Suprapubic skin (tissue), 4 donors: ENCODE measurements at regions not wholly inside any gene's neighbourhood (a gene's known extent, or its start where the extent isn't known, plus 50 kb on each side); places are given as distances from the start of the nearest gene placed in this dataset.

Source experiments
- DNase-seq, 2 donors: peaks; one replicate each; pipeline ENCODE4 v3.0.0-alpha.2; 2019; ENCODE audit warnings: low spot score in 2 of 2
- H3K27ac ChIP-seq: fragments of 200-600 bp; sonication (generic); one replicate; pipeline ENCODE4 v1.5.1; 2019
- H3K27me3 ChIP-seq: fragments of 200-600 bp; sonication (generic); one replicate; pipeline ENCODE4 v1.5.1; 2019
- H3K36me3 ChIP-seq: fragments of 200-600 bp; sonication (generic); one replicate; pipeline ENCODE4 v1.5.1; 2019
- H3K4me1 ChIP-seq: fragments of 200-600 bp; sonication (generic); one replicate; pipeline ENCODE4 v1.5.1; 2019
- H3K4me3 ChIP-seq: fragments of 200-600 bp; sonication (generic); one replicate; pipeline ENCODE4 v1.5.1; 2019; ENCODE audit warnings: mild to moderate bottlenecking
- H3K9me3 ChIP-seq: fragments of 200-600 bp; sonication (generic); one replicate; pipeline ENCODE4 v1.5.1; 2019
- CTCF ChIP-seq, 2 donors: fragments of 200-600 bp in 1 of 2; fragments of 450-650 bp in 1 of 2; sonication (generic) in 1 of 2; IDR thresholded peaks; one replicate each; pipeline ENCODE4 v1.5.1; 2016 to 2019; ENCODE audit warnings: antibody characterized with exemption in 2 of 2, mild to moderate bottlenecking in 1 of 2, moderate library complexity in 1 of 2
- EP300 ChIP-seq: sonication (generic); formaldehyde crosslinking; IDR thresholded peaks from one replicate; pipeline ENCODE4 v1.6.1; 2017; ENCODE audit warnings: antibody characterized with exemption
- POLR2A ChIP-seq, 2 donors: fragments of 450-650 bp; IDR thresholded peaks; one replicate each; pipeline ENCODE4 v1.6.1; 2017; ENCODE audit warnings: antibody characterized with exemption in 2 of 2, mild to moderate bottlenecking in 2 of 2, moderate library complexity in 2 of 2
- POLR2AphosphoS5 ChIP-seq, 3 donors: sonication (generic); formaldehyde crosslinking; IDR thresholded peaks; one replicate each; pipeline ENCODE4 v1.6.1; 2017; ENCODE audit warnings: antibody characterized with exemption in 3 of 3
- WGBS: methylation state at CpG from one replicate; pipeline ENCODE4 v1.1.5; 2018; 5-methylcytosine and 5-hydroxymethylcytosine counted together

- Histone ChIP-seq H3K9me3 (no peaks in the 10 kb centered on the region), H3K4me3 (peak overlapping the region; percentile 21), H3K36me3 (no peaks in the 10 kb centered on the region), H3K27me3 (no peaks in the 10 kb centered on the region), H3K4me1 (no peaks in the 10 kb centered on the region), H3K27ac (no peak overlapping the region)
- WGBS, result 73% methylated on average over 9 of the region's 9 CpGs
- no peak for TF ChIP-seq EP300
- TF ChIP-seq CTCF (IDR thresholded peaks at IDR 0.05), result no peak
- TF ChIP-seq POLR2A (IDR thresholded peaks at IDR 0.05), result no peak
- TF ChIP-seq POLR2AphosphoS5 (IDR thresholded peaks at IDR 0.05), result no peak
- DNase-seq, result no peak
These were observed 1567.4 kb downstream of the EFNB2 start for GRCh38 chr13:104967836-104968630.

GRCh38 chr13:104967376-104967775 is 1568.1 kb downstream of the EFNB2 start:
- TF ChIP-seq EP300 (no peak), POLR2AphosphoS5 (IDR thresholded peaks at IDR 0.05) (no peak), POLR2A (IDR thresholded peaks at IDR 0.05) (no peak), CTCF (IDR thresholded peaks at IDR 0.05) (no peak)
- 45% methylated on average over 3 of the region's 3 CpGs for WGBS

DNA sequence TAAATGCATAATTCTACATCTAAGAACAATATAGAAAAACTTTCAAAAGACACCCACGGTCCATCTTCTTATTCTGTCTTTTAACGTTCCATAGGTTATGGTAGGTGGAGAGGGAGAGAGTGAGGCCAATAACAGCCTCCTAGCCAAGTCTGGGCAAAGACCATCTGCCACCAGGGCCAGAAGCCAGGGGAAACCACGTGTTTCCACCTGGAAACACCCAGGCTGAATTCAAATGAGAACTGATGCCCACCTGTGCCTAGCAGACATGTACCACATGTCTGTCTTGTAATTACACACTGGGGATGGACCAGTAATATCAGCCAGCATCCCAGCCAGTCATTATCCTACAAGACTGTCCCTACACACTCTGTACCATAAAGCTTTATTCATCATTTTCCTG is 1573.1 kb downstream of the EFNB2 start:
- 73% methylated on average over 3 of the region's 3 CpGs for WGBS
- no peaks in the 10 kb centered on the region for H3K9me3 ChIP-seq

More at GRCh38 chr13:104967376-104967775, 1568.1 kb downstream of the EFNB2 start:
- no peak for DNase-seq
- Histone ChIP-seq H3K4me3 (peak overlapping the region; percentile 21), H3K36me3 (no peaks in the 10 kb centered on the region), H3K27ac (no peak overlapping the region), H3K4me1 (no peaks in the 10 kb centered on the region), H3K27me3 (no peaks in the 10 kb centered on the region), H3K9me3 (no peaks in the 10 kb centered on the region)

DNA sequence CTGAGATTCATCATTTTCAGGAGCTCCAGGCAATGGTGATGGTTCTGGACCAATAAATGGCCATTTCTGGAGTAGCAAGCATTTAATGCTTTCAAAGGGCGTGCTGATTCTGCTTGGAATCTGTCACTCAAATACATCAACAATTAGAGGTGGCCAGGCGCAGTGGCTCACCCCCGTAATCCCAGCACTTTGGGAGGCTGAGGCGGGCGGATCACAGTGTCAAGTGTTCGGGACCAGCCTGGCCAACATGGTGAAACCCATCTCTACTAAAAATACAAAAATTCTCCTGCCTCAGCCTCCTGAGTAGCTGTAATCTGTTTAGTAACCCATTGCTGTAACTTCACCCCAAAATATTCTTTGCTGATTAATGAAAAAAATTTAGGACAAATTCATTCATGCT is 1574.2 kb downstream of the EFNB2 start:
- H3K9me3 ChIP-seq, result no peaks in the 10 kb centered on the region
- H3K27ac ChIP-seq, result no peak overlapping the region
- H3K36me3 ChIP-seq, result no peaks in the 10 kb centered on the region
- WGBS, result 98% methylated on average over 6 of the region's 6 CpGs
- no peaks in the 10 kb centered on the region for H3K27me3 ChIP-seq
- no peak overlapping the region for H3K4me3 ChIP-seq
- H3K4me1 ChIP-seq, result no peaks in the 10 kb centered on the region
- no peak for TF ChIP-seq POLR2AphosphoS5 (IDR thresholded peaks at IDR 0.05)
- TF ChIP-seq POLR2A (IDR thresholded peaks at IDR 0.05), result no peak
- no peak for DNase-seq

More for the DNA sequence above, 1573.1 kb downstream of the EFNB2 start:
- Histone ChIP-seq H3K27me3 (no peaks in the 10 kb centered on the region), H3K4me3 (no peak overlapping the region), H3K27ac (no peak overlapping the region), H3K4me1 (no peaks in the 10 kb centered on the region), H3K36me3 (no peaks in the 10 kb centered on the region)
- TF ChIP-seq POLR2A (IDR thresholded peaks at IDR 0.05) (no peak), POLR2AphosphoS5 (IDR thresholded peaks at IDR 0.05) (no peak), EP300 (no peak), CTCF (IDR thresholded peaks at IDR 0.05) (no peak)
- no peak for DNase-seq

- TF ChIP-seq EP300 (no peak), POLR2AphosphoS5 (IDR thresholded peaks at IDR 0.05) (no peak), POLR2A (IDR thresholded peaks at IDR 0.05) (no peak), CTCF (IDR thresholded peaks at IDR 0.05) (no peak)
- no peaks in the 10 kb centered on the region for H3K9me3 ChIP-seq
- H3K27ac ChIP-seq, result no peak overlapping the region
- DNase-seq, result no peak
- WGBS, result 66% methylated on average over 2 of the region's 2 CpGs
- no peak overlapping the region for H3K4me3 ChIP-seq
- H3K27me3 ChIP-seq, result no peaks in the 10 kb centered on the region
- no peaks in the 10 kb centered on the region for H3K36me3 ChIP-seq
- peaks cover 8% of the 10 kb centered on the region for H3K4me1 ChIP-seq
These were observed 1581.3 kb downstream of the EFNB2 start for GRCh38 chr13:104954210-104954609.
